K562 (cell line): ENCODE measurements at regions not wholly inside any gene's neighbourhood (a gene's known extent, or its start where the extent isn't known, plus 50 kb on each side); places are given as distances from the start of the nearest gene placed in this dataset.

ENCODE experiments used
- ATAC-seq: fragments of 200-7000 bp; cut with Tn5 transposase; 3 replicates; pipeline ENCODE4 v1.9.1; 2020; ENCODE audit warnings: moderate library complexity
- BruUV-seq: library from RNA; stranded (reverse); fragments of 400-500 nt; replicated peaks from 2 replicates; lab custom pipeline; 2021; lab: Mats Ljungman, UMichigan
- CTCF ChIA-PET: fragments of 300-600 bp; formaldehyde crosslinking; extraction: SDS; loops from one replicate; lab custom pipeline; 2021; ENCODE audit warnings: low intra/inter-chr PET ratio; lab: Yijun Ruan, JAX
- POLR2A ChIA-PET: fragments of 300-600, 350-650 bp; sonication (Branson Sonifier 250); formaldehyde crosslinking; extraction: SDS; loops from one replicate; lab custom pipeline; 2021; ENCODE audit warnings: antibody characterized with exemption, inconsistent platforms; lab: Yijun Ruan, JAX
- DNase-seq, 4 experiments: peaks; one replicate each; pipeline versions ENCODE4 v3.0.0 to v3.0.0-alpha.2; 2011 to 2018; ENCODE audit warnings: low spot score in 3 of 4, mixed read lengths in 3 of 4; ENCODE audit errors: extremely low read depth in 1 of 4
- FAIRE-seq: peaks from 2 replicates; lab custom pipeline; 2011; peaks lifted over from hg19 to GRCh38; lab: Jason Lieb, UNC
- H2AFZ ChIP-seq: 2 replicates; pipeline ENCODE4 v1.6.0; 2011; ENCODE audit warnings: low read depth, low read length, control low read depth, inconsistent platforms
- H3K27ac ChIP-seq: fragments of 200-600 bp; 3 replicates; pipeline ENCODE4 v1.8.0; 2011; ENCODE audit warnings: low read depth, mild to moderate bottlenecking, control low read depth, inconsistent platforms, low read length, moderate library complexity, mixed read lengths; ENCODE audit errors: extremely low read depth
- H3K27me3 ChIP-seq, 2 experiments: fragments of 300-600 bp in 1 of 2; 2 replicates in 1 of 2; 3 replicates in 1 of 2; pipeline versions ENCODE4 v1.6.0 to v1.8.0; 2011; ENCODE audit warnings: inconsistent platforms in 2 of 2, low read length in 2 of 2, mild to moderate bottlenecking in 1 of 2, mixed read lengths in 1 of 2, moderate library complexity in 1 of 2; ENCODE audit not compliant: control insufficient read depth in 2 of 2, insufficient read depth in 2 of 2
- H3K36me3 ChIP-seq: fragments of 300-600 bp; 3 replicates; pipeline ENCODE4 v1.8.0; 2011; ENCODE audit warnings: mild to moderate bottlenecking, low read length, inconsistent platforms; ENCODE audit not compliant: control insufficient read depth, insufficient read depth
- H3K4me1 ChIP-seq, 2 experiments: fragments of 200-600 bp in 1 of 2; replicated peaks in 1 of 2; 2 replicates in 1 of 2; 3 replicates in 1 of 2; pipeline versions ENCODE4 v1.5.1 to v1.8.0; 2011; ENCODE audit warnings: inconsistent platforms in 2 of 2, low read length in 2 of 2, mild to moderate bottlenecking in 1 of 2, mixed read lengths in 1 of 2, moderate library complexity in 1 of 2; ENCODE audit not compliant: control insufficient read depth in 2 of 2, insufficient read depth in 2 of 2
- H3K4me2 ChIP-seq: 2 replicates; pipeline ENCODE4 v1.6.1; 2011; ENCODE audit warnings: low read length, control low read depth, inconsistent platforms, mixed read lengths; ENCODE audit not compliant: insufficient read depth
- H3K4me3 ChIP-seq: fragments of 200-600 bp; sonication (generic), shearing (Covaris generic); 2 replicates; pipeline ENCODE4 v1.5.1; 2016; ENCODE audit warnings: control low read depth, inconsistent platforms
- H3K79me2 ChIP-seq: fragments of 200-600 bp; 3 replicates; pipeline ENCODE4 v1.8.0; 2011; ENCODE audit warnings: low read length, inconsistent platforms; ENCODE audit not compliant: control insufficient read depth, insufficient read depth
- H3K9ac ChIP-seq, 2 experiments: 2 replicates each; pipeline versions ENCODE4 v1.6.0 to v1.6.1; 2011; ENCODE audit warnings: low read depth in 2 of 2, low read length in 2 of 2, control low read depth in 1 of 2, inconsistent platforms in 1 of 2, mild to moderate bottlenecking in 1 of 2, mixed read lengths in 1 of 2; ENCODE audit not compliant: insufficient read depth in 1 of 2
- H3K9me1 ChIP-seq: one replicate; pipeline ENCODE4 v1.6.0; 2011; ENCODE audit warnings: inconsistent platforms, mild to moderate bottlenecking, low read length, moderate library complexity; ENCODE audit not compliant: control insufficient read depth, insufficient read depth
- H3K9me3 ChIP-seq: replicated peaks from 2 replicates; pipeline ENCODE4 v1.5.1; 2011; ENCODE audit warnings: low read depth, low read length, inconsistent platforms; ENCODE audit not compliant: control insufficient read depth, insufficient read depth
- H4K20me1 ChIP-seq: replicated peaks from 2 replicates; pipeline ENCODE4 v1.6.1; 2011; ENCODE audit warnings: low read length, inconsistent platforms, mixed read lengths; ENCODE audit not compliant: control insufficient read depth, insufficient read depth
- ATF7 ChIP-seq: fragments of 450-650 bp; IDR thresholded peaks from 2 replicates; pipeline ENCODE4 v1.7.1; 2014; ENCODE audit warnings: mild to moderate bottlenecking, moderate library complexity
- CBX3 ChIP-seq, 2 experiments: IDR thresholded peaks; 1 replicate in 1 of 2; 2 replicates in 1 of 2; pipeline ENCODE4 v1.6.1; 2012; ENCODE audit warnings: inconsistent platforms in 2 of 2, low read length in 2 of 2, borderline replicate concordance in 1 of 2, control low read depth in 1 of 2
- HDAC3 ChIP-seq: fragments of 450-650 bp; IDR thresholded peaks from 2 replicates; pipeline ENCODE4 v1.6.1; 2018; ENCODE audit warnings: borderline replicate concordance, mild to moderate bottlenecking, moderate library complexity; ENCODE audit not compliant: partially characterized antibody
- JUNB ChIP-seq: fragments of 450-650 bp; formaldehyde crosslinking; conservative IDR thresholded peaks from 2 replicates; pipeline ENCODE4 v1.4.0; 2020; ENCODE audit warnings: mild to moderate bottlenecking
- MAZ ChIP-seq, 2 experiments: fragments of 450-650 bp in 1 of 2; sonication (generic) in 1 of 2; formaldehyde crosslinking; IDR thresholded peaks in 1 of 2; conservative IDR thresholded peaks in 1 of 2; 2 replicates each; pipeline versions ENCODE4 v1.4.0 to v1.5.0; 2020; ENCODE audit warnings: mild to moderate bottlenecking in 1 of 2, missing genetic modification reagents in 1 of 2
- MCM2 ChIP-seq: fragments of 450-650 bp; IDR thresholded peaks from 2 replicates; pipeline ENCODE4 v1.6.1; 2017; ENCODE audit warnings: low read depth, mild to moderate bottlenecking
- MEIS2 ChIP-seq: fragments of 450-650 bp; IDR thresholded peaks from 2 replicates; pipeline ENCODE4 v1.6.1; 2014; ENCODE audit warnings: mild to moderate bottlenecking; ENCODE audit not compliant: partially characterized antibody
- RFX1 ChIP-seq: fragments of 450-650 bp; IDR thresholded peaks from 2 replicates; pipeline ENCODE4 v1.6.1; 2016; ENCODE audit warnings: mild to moderate bottlenecking, moderate library complexity
- SMAD4 ChIP-seq: fragments of 250-450 bp; sonication (Bioruptor Pico); conservative IDR thresholded peaks from 2 replicates; pipeline ENCODE4 v1.8.0; 2021; ENCODE audit warnings: inconsistent platforms, mild to moderate bottlenecking, moderate library complexity
- TCF3 ChIP-seq: sonication (generic); formaldehyde crosslinking; IDR thresholded peaks from 2 replicates; pipeline ENCODE4 v1.4.0; 2020; ENCODE audit warnings: mild to moderate bottlenecking, missing genetic modification reagents
- ZNF584 ChIP-seq: fragments of 200-800 bp; sonication (Bioruptor generic); IDR thresholded peaks from 2 replicates; pipeline ENCODE4 v1.6.1; 2016; ENCODE audit warnings: low read depth, mild to moderate bottlenecking, missing genetic modification characterization, missing compliant biosample characterization
- WGBS: fragments of 100-300 bp; shearing (Covaris generic); methylation state at CpG from one replicate; pipeline ENCODE4 v1.1.6; 2016; ENCODE audit warnings: low coverage, mixed read lengths; ENCODE audit not compliant: insufficient coverage; ENCODE audit errors: missing lambda C conversion rate; 5-methylcytosine and 5-hydroxymethylcytosine counted together
- in situ Hi-C: fragments of 300-500 bp; cut with MboI; formaldehyde crosslinking; loops from 4 replicates; pipeline ENCODE4 v1.15.0; 2018; ENCODE audit warnings: inconsistent platforms, mixed read lengths
- intact Hi-C: fragments of 100-400 bp; cut with micrococcal nuclease; formaldehyde crosslinking; loops from 2 replicates; pipeline ENCODE4 v1.14.2; 2022
- TF ChIP-seq, protein P1 (sequence below): fragments of 200-800 bp; sonication (Bioruptor generic); IDR thresholded peaks from 2 replicates; pipeline ENCODE4 v1.6.1; 2017; ENCODE audit warnings: missing genetic modification characterization, missing compliant biosample characterization

DNA sequence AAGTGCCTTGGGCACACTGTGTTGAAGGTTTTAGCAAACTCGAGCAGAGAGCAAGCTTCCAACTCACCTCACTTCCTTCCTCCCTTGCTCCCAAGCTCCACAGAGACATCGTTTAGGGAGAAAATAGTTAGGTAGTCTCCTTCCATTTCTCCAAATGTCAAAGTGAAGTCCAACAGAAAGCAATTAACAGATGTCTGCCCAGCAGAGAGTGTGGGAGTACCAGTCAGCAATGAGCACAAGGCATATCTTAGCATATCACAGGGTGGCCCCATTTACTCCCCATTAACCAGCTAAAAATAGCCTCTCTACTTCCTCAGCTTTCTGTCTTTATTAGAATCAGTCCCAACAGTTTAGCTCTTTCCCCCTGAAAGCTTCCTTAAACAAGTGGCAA is 334.2 kb upstream of the CAMK1G start (continued):
- TF ChIP-seq, protein P1, sequence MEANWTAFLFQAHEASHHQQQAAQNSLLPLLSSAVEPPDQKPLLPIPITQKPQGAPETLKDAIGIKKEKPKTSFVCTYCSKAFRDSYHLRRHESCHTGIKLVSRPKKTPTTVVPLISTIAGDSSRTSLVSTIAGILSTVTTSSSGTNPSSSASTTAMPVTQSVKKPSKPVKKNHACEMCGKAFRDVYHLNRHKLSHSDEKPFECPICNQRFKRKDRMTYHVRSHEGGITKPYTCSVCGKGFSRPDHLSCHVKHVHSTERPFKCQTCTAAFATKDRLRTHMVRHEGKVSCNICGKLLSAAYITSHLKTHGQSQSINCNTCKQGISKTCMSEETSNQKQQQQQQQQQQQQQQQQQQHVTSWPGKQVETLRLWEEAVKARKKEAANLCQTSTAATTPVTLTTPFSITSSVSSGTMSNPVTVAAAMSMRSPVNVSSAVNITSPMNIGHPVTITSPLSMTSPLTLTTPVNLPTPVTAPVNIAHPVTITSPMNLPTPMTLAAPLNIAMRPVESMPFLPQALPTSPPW (CRISPR knock-in tag), result no peak
- no peak for TF ChIP-seq JUNB (CRISPR knock-in tag)
- no peak for TF ChIP-seq MCM2
- TF ChIP-seq TCF3 (CRISPR knock-in tag), result no peak
- TF ChIP-seq RFX1, result no peak
- no peak for TF ChIP-seq HDAC3

DNA sequence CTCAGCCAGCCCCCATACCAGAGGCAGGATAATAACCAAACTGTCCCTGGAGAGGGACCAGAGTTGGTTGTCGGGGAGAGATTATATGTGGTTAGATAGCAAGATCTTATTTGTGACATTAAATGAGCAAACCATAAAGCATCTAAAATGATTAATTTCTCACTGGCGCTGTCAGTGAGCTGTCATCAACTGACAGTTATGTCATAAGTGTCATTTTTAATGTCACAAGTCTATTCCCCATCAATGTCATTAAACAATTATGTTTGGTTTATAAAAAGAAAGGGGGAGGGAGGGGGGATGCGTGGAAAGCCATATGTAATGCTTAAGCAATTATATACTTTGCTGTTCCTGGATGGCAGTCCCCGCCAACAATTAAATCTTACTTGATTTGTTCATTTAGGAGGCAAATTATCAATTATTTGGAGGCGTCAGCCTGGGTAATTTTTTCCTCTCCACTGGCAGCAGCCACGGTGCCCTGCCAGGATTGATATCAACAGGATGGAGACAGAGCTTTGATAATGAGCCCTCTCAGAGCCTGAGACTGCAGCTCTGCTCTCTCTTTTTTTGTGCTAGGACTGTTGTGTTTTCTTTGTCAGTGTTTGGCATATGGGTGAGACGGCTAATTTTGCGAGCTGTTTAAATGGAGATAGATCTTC is 333.6 kb upstream of the CAMK1G start:
- DNase-seq, result no peak
- in situ Hi-C loops, result no loop called here
- H3K27me3 ChIP-seq, result no peaks in the 10 kb centered on the region
- no peaks in the 10 kb centered on the region for H3K79me2 ChIP-seq
- TF ChIP-seq HDAC3 (no peak), CBX3 (IDR thresholded peaks at IDR 0.05; ENCODE audit: borderline replicate concordance in 1 of 2, low read length in 2 of 2) (no peak), ATF7 (no peak), SMAD4 (CRISPR knock-in tag) (no peak), ZNF584 (CRISPR knock-in tag) (no peak), MAZ (CRISPR knock-in tag; conservative IDR thresholded peaks at IDR 0.05 in 1 of 2, IDR thresholded peaks at IDR 0.05 in 1 of 2) (no peak), MEIS2 (peak; percentile 3)
- TF ChIP-seq, all 486 proteins: peak for 1
- Histone ChIP-seq H3K9me3 (no peaks in the 10 kb centered on the region), H3K4me2 (no peak overlapping the region), H3K36me3 (no peaks in the 10 kb centered on the region), H3K9me1 (no peaks in the 10 kb centered on the region), H3K27ac (no peak overlapping the region), H3K4me3 (no peak overlapping the region), H2AFZ (no peak overlapping the region), H3K4me1 (no peaks in the 10 kb centered on the region), H3K9ac (no peak overlapping the region), H4K20me1 (no peaks in the 10 kb centered on the region)
- CTCF ChIA-PET, result no interaction called here
- POLR2A ChIA-PET, result no interaction called here
- no peak for FAIRE-seq
- ATAC-seq, result no peak
- WGBS, result under 1% methylated on average over 8 of the region's 8 CpGs
- no TSS peak for BruUV-seq
- intact Hi-C loops, result loop anchor here (2.0 to 5.0 kb wide), 3 partner anchors 48 to 597 kb away; no protein-coding TSS in a partner anchor
